ENCODE measurements at regions not wholly inside any gene's neighbourhood (a gene's known extent, or its start where the extent isn't known, plus 50 kb on each side); places are given as distances from the start of the nearest gene placed in this dataset.
"Not testable (repeated sequence)": the region's sequence is repeated elsewhere in the genome, so short reads cannot be mapped to it uniquely, and the experiment has no call there.

DNA sequence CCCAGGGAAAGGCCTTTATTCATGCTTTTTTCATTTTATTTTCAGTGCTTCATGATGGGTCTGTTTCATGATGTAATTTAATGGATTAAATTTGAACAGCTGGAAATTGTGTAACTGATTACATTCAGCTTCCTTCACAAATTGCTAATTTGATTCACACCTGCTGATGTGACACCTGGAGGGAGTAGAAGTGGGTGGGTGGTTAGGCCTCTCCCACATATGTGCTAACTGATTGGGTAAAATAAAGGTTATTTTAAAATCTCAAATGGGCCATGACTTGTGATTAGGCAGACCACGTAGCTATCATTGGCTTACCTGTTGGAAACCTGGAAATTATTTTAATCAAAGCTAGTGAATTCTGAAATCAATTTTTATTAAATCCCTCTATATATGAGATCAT, 142.1 kb downstream of the GXYLT1 start:
- no peak overlapping the region for H3K4me3 ChIP-seq (ENCODE audit: low read depth, low read length)
- TF ChIP-seq, protein P1, sequence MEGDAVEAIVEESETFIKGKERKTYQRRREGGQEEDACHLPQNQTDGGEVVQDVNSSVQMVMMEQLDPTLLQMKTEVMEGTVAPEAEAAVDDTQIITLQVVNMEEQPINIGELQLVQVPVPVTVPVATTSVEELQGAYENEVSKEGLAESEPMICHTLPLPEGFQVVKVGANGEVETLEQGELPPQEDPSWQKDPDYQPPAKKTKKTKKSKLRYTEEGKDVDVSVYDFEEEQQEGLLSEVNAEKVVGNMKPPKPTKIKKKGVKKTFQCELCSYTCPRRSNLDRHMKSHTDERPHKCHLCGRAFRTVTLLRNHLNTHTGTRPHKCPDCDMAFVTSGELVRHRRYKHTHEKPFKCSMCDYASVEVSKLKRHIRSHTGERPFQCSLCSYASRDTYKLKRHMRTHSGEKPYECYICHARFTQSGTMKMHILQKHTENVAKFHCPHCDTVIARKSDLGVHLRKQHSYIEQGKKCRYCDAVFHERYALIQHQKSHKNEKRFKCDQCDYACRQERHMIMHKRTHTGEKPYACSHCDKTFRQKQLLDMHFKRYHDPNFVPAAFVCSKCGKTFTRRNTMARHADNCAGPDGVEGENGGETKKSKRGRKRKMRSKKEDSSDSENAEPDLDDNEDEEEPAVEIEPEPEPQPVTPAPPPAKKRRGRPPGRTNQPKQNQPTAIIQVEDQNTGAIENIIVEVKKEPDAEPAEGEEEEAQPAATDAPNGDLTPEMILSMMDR (IDR thresholded peaks at IDR 0.05; ENCODE audit: borderline replicate concordance, insufficient read depth, low read depth, low read length): no peak

- TF ChIP-seq, protein P1 (IDR thresholded peaks at IDR 0.05; ENCODE audit: borderline replicate concordance, insufficient read depth, low read depth, low read length): no peak
- no peak overlapping the region for H3K4me3 ChIP-seq (ENCODE audit: low read depth, low read length)
Observed at GRCh38 chr12:41998436-41998835, 146.2 kb downstream of the GXYLT1 start.

DNA sequence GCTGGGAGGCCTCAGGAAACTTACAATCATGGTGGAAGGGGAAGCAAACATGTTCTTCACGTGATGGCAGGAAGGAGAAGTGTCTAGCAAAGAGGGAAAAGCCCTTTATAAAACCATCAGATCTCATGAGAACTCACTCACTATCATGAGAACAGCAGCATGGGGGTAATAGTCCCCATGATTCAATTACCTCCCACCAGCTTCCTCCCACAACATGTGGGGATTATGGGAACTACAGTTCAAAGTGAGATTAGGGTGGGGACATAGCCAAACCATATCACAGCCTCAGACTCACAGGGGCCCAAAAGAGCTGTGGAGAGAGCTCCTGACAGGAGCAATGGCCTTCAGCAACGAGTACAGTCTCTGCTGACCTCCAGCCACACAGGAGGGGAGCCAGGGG, 151.4 kb downstream of the GXYLT1 start:
- TF ChIP-seq, protein P1 (IDR thresholded peaks at IDR 0.05; ENCODE audit: borderline replicate concordance, insufficient read depth, low read depth, low read length): no peak

DNA sequence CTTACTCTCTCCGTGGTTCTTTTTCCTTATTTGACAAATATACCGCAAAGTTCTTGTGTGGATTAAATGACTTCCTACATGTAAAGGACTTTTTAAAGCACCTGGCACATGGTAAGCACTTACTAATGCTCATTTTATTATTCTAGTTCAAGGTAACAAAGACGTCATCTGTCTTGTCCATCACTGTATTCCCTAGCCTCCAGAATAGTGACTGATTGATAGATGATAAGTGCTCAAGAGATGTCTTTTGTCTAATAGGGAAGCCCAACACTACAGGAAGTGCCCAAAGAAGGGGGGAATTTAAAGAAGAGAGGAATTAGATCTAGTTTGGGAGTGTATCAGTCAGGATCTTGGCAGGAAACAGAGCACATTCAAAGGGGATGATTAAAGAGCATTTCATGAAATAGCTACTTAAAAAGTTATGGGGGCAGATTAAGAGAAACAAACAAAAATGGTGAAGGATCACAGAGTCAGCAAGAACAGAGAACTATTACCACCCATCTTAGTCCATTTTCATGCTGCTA, 151.9 kb downstream of the GXYLT1 start:
- TF ChIP-seq, protein P1 (IDR thresholded peaks at IDR 0.05; ENCODE audit: borderline replicate concordance, insufficient read depth, low read depth, low read length): no peak
- no peak overlapping the region for H3K4me3 ChIP-seq (ENCODE audit: low read depth, low read length)

More for the DNA sequence above, 151.4 kb downstream of the GXYLT1 start:
- H3K4me3 ChIP-seq (ENCODE audit: low read depth, low read length): no peak overlapping the region

GRCh38 chr12:41992022-41992421, 152.7 kb downstream of the GXYLT1 start:
- TF ChIP-seq, protein P1 (IDR thresholded peaks at IDR 0.05; ENCODE audit: borderline replicate concordance, insufficient read depth, low read depth, low read length): no peak
- no peak overlapping the region for H3K4me3 ChIP-seq (ENCODE audit: low read depth, low read length)

- no peak overlapping the region for H3K4me3 ChIP-seq (ENCODE audit: low read depth, low read length)
- TF ChIP-seq, protein P1 (IDR thresholded peaks at IDR 0.05; ENCODE audit: borderline replicate concordance, insufficient read depth, low read depth, low read length): no peak
Observed at GRCh38 chr12:41988715-41989114, 156.0 kb downstream of the GXYLT1 start.

DNA sequence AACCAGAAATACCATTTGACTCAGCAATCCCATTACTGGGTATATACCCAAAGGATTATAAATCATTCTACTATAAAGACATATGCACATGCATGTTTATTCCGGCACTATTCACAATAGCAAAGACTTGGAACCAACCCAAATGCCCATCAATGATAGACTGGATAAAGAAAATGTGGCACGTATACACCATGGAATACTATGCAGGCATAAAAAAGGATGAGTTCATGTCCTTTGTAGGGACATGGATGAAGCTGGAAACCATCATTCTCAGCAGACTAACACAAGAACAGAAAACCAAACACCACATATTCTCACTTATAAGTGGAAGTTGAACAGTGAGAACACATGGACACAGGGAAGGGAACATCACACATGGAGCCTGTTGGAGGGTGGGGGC, 158.2 kb downstream of the GXYLT1 start:
- not testable (repeated sequence) for H3K4me3 ChIP-seq (ENCODE audit: low read depth, low read length)

GRCh38 chr12:41983856-41984255, 160.8 kb downstream of the GXYLT1 start:
- no peak overlapping the region for H3K4me3 ChIP-seq (ENCODE audit: low read depth, low read length)
- TF ChIP-seq, protein P1 (IDR thresholded peaks at IDR 0.05; ENCODE audit: borderline replicate concordance, insufficient read depth, low read depth, low read length): no peak

Data from GM12875 (cell line).